ENCODE measurements at regions not wholly inside any gene's neighbourhood (a gene's known extent, or its start where the extent isn't known, plus 50 kb on each side); places are given as distances from the start of the nearest gene placed in this dataset.
A peak's percentile ranks its signal among the peaks of the same experiment; 100 is the strongest.

- no peak for DNase-seq
These were observed 550.0 kb upstream of the SALL1 start for GRCh38 chr16:51701025-51701424.

GRCh38 chr16:51699686-51700396 lies 548.8 kb upstream of the SALL1 start:
- DNase-seq, result no peak

GRCh38 chr16:51698647-51699046 lies 547.6 kb upstream of the SALL1 start:
- no peak for DNase-seq

GRCh38 chr16:51697454-51697853 lies 546.4 kb upstream of the SALL1 start:
- DNase-seq, result no peak

GRCh38 chr16:51696376-51696775 lies 545.3 kb upstream of the SALL1 start:
- no peak for DNase-seq

- no peak for DNase-seq
These were observed 540.0 kb upstream of the SALL1 start for GRCh38 chr16:51691109-51691508.

- DNase-seq, result no peak
These were observed 534.4 kb upstream of the SALL1 start for GRCh38 chr16:51685498-51685897.

GRCh38 chr16:51683882-51684281 lies 532.8 kb upstream of the SALL1 start:
- no peak for DNase-seq

- no peak for DNase-seq
These were observed 531.8 kb upstream of the SALL1 start for GRCh38 chr16:51682905-51683304.

GRCh38 chr16:51674615-51675014 lies 523.5 kb upstream of the SALL1 start:
- no peak for DNase-seq

- no peak for DNase-seq
These were observed 519.5 kb upstream of the SALL1 start for GRCh38 chr16:51670527-51670926.

- DNase-seq, result no peak
These were observed 515.8 kb upstream of the SALL1 start for GRCh38 chr16:51666821-51667220.

- DNase-seq, result no peak
These were observed 515.0 kb upstream of the SALL1 start for GRCh38 chr16:51666074-51666473.

GRCh38 chr16:51665436-51665998 lies 514.4 kb upstream of the SALL1 start:
- no peak for DNase-seq

GRCh38 chr16:51658531-51658930 lies 507.5 kb upstream of the SALL1 start:
- no peak for DNase-seq

GRCh38 chr16:51657848-51658247 lies 506.8 kb upstream of the SALL1 start:
- DNase-seq, result peak; percentile 3

GRCh38 chr16:51655249-51655648 lies 504.2 kb upstream of the SALL1 start:
- no peak for DNase-seq

GRCh38 chr16:51651061-51651466 lies 500.0 kb upstream of the SALL1 start:
- no peak for DNase-seq

GRCh38 chr16:51649631-51650030 lies 498.6 kb upstream of the SALL1 start:
- DNase-seq, result no peak

- DNase-seq, result no peak
These were observed 497.5 kb upstream of the SALL1 start for GRCh38 chr16:51648526-51648925.

GRCh38 chr16:51641191-51641765 lies 490.2 kb upstream of the SALL1 start:
- no peak for DNase-seq

GRCh38 chr16:51640196-51640595 lies 489.1 kb upstream of the SALL1 start:
- no peak for DNase-seq

- DNase-seq, result no peak
These were observed 487.5 kb upstream of the SALL1 start for GRCh38 chr16:51638339-51639135.

GRCh38 chr16:51637770-51638094 lies 486.7 kb upstream of the SALL1 start:
- no peak for DNase-seq
